Effector memory CD4-positive, alpha-beta T cell (primary cell): ENCODE measurements at regions not wholly inside any gene's neighbourhood (a gene's known extent, or its start where the extent isn't known, plus 50 kb on each side); places are given as distances from the start of the nearest gene placed in this dataset.
"Not testable (repeated sequence)": the region's sequence is repeated elsewhere in the genome, so short reads cannot be mapped to it uniquely, and the experiment has no call there.

Experiments used
- DNase-seq, 3 donors: peaks; one replicate each; pipeline ENCODE4 v3.0.0-alpha.2; 2020
- H3K27ac ChIP-seq: 2 replicates; pipeline ENCODE4 v1.7.0; 2013; ENCODE audit warnings: mild to moderate bottlenecking, low read length, moderate library complexity; ENCODE audit not compliant: insufficient read depth, poor library complexity, severe bottlenecking
- H3K27me3 ChIP-seq: replicated peaks from 2 replicates; pipeline ENCODE4 v1.7.0; 2013; ENCODE audit warnings: mild to moderate bottlenecking, low read length; ENCODE audit not compliant: insufficient read depth, control insufficient read depth, poor library complexity, severe bottlenecking
- H3K36me3 ChIP-seq: 2 replicates; pipeline ENCODE4 v1.7.0; 2013; ENCODE audit warnings: mild to moderate bottlenecking, low read length, moderate library complexity; ENCODE audit not compliant: control insufficient read depth, insufficient read depth
- H3K4me1 ChIP-seq: 2 replicates; pipeline ENCODE4 v1.7.0; 2013; ENCODE audit warnings: low read length, mild to moderate bottlenecking; ENCODE audit not compliant: control insufficient read depth, insufficient read depth, poor library complexity, severe bottlenecking
- H3K4me3 ChIP-seq: 2 replicates; pipeline ENCODE4 v1.7.0; 2013; ENCODE audit warnings: low read length, low read depth, mild to moderate bottlenecking; ENCODE audit not compliant: insufficient read depth, poor library complexity, severe bottlenecking
- H3K9me3 ChIP-seq: 2 replicates; pipeline ENCODE4 v1.7.0; 2013; ENCODE audit warnings: mild to moderate bottlenecking, low read length, moderate library complexity; ENCODE audit not compliant: control insufficient read depth

- Histone ChIP-seq H3K4me1 (no peaks in the 10 kb centered on the region), H3K36me3 (no peaks in the 10 kb centered on the region), H3K9me3 (no peaks in the 10 kb centered on the region), H3K27ac (no peak overlapping the region), H3K27me3 (no peaks in the 10 kb centered on the region), H3K4me3 (no peak overlapping the region)
- no peak for DNase-seq
These were observed 219.0 kb upstream of the AKR1E2 start for GRCh38 chr10:4606856-4607636.

GRCh38 chr10:4602764-4603491, 223.1 kb upstream of the AKR1E2 start:
- no peaks in the 10 kb centered on the region for H3K4me1 ChIP-seq
- no peaks in the 10 kb centered on the region for H3K9me3 ChIP-seq
- no peak overlapping the region for H3K4me3 ChIP-seq
- no peak overlapping the region for H3K27ac ChIP-seq
- no peaks in the 10 kb centered on the region for H3K27me3 ChIP-seq
- no peak for DNase-seq
- H3K36me3 ChIP-seq = no peaks in the 10 kb centered on the region

- H3K27ac ChIP-seq = no peak overlapping the region
- no peaks in the 10 kb centered on the region for H3K9me3 ChIP-seq
- H3K4me1 ChIP-seq = no peaks in the 10 kb centered on the region
- no peaks in the 10 kb centered on the region for H3K36me3 ChIP-seq
- no peak overlapping the region for H3K4me3 ChIP-seq
- DNase-seq = no peak
- no peaks in the 10 kb centered on the region for H3K27me3 ChIP-seq
These were observed 226.5 kb upstream of the AKR1E2 start for GRCh38 chr10:4599471-4599870.

GRCh38 chr10:4597898-4598297, 228.1 kb upstream of the AKR1E2 start:
- not testable (repeated sequence) for H3K27ac ChIP-seq, H3K27me3 ChIP-seq, H3K9me3 ChIP-seq, DNase-seq, H3K4me3 ChIP-seq, H3K36me3 ChIP-seq, H3K4me1 ChIP-seq

- Histone ChIP-seq H3K27ac (no peak overlapping the region), H3K36me3 (no peaks in the 10 kb centered on the region), H3K9me3 (no peaks in the 10 kb centered on the region), H3K27me3 (no peaks in the 10 kb centered on the region), H3K4me3 (no peak overlapping the region), H3K4me1 (no peaks in the 10 kb centered on the region)
- DNase-seq = no peak
These were observed 229.1 kb upstream of the AKR1E2 start for GRCh38 chr10:4596951-4597350.

GRCh38 chr10:4595719-4596319, 230.2 kb upstream of the AKR1E2 start:
- Histone ChIP-seq H3K4me3 (no peak overlapping the region), H3K9me3 (no peaks in the 10 kb centered on the region), H3K27ac (no peak overlapping the region), H3K27me3 (no peaks in the 10 kb centered on the region), H3K36me3 (no peaks in the 10 kb centered on the region), H3K4me1 (no peaks in the 10 kb centered on the region)
- DNase-seq = no peak

- no peak for DNase-seq
- Histone ChIP-seq H3K4me3 (no peak overlapping the region), H3K27me3 (no peaks in the 10 kb centered on the region)
These were observed 235.2 kb upstream of the AKR1E2 start for GRCh38 chr10:4590807-4591206.

GRCh38 chr10:4588824-4589223, 237.2 kb upstream of the AKR1E2 start:
- DNase-seq = no peak
- no peaks in the 10 kb centered on the region for H3K36me3 ChIP-seq
- no peaks in the 10 kb centered on the region for H3K27me3 ChIP-seq
- no peak overlapping the region for H3K27ac ChIP-seq
- H3K4me1 ChIP-seq = no peaks in the 10 kb centered on the region
- H3K9me3 ChIP-seq = no peaks in the 10 kb centered on the region
- H3K4me3 ChIP-seq = no peak overlapping the region

More at GRCh38 chr10:4590807-4591206, 235.2 kb upstream of the AKR1E2 start:
- no peaks in the 10 kb centered on the region for H3K4me1 ChIP-seq
- no peaks in the 10 kb centered on the region for H3K36me3 ChIP-seq
- no peaks in the 10 kb centered on the region for H3K9me3 ChIP-seq
- no peak overlapping the region for H3K27ac ChIP-seq

GRCh38 chr10:4587466-4587865, 238.5 kb upstream of the AKR1E2 start:
- H3K27ac ChIP-seq = no peak overlapping the region
- H3K27me3 ChIP-seq = no peaks in the 10 kb centered on the region
- H3K36me3 ChIP-seq = no peaks in the 10 kb centered on the region
- H3K4me3 ChIP-seq = no peak overlapping the region
- DNase-seq = no peak
- H3K9me3 ChIP-seq = no peaks in the 10 kb centered on the region
- H3K4me1 ChIP-seq = no peaks in the 10 kb centered on the region

- no peaks in the 10 kb centered on the region for H3K9me3 ChIP-seq
- H3K36me3 ChIP-seq = no peaks in the 10 kb centered on the region
- H3K4me1 ChIP-seq = no peaks in the 10 kb centered on the region
- H3K27ac ChIP-seq = no peak overlapping the region
- H3K27me3 ChIP-seq = no peaks in the 10 kb centered on the region
- no peak overlapping the region for H3K4me3 ChIP-seq
- no peak for DNase-seq
These were observed 239.2 kb upstream of the AKR1E2 start for GRCh38 chr10:4586776-4587175.
